Right lobe of liver (tissue), 4 donors: ENCODE measurements at regions not wholly inside any gene's neighbourhood (a gene's known extent, or its start where the extent isn't known, plus 50 kb on each side); places are given as distances from the start of the nearest gene placed in this dataset.

Experiments used
- POLR2A ChIP-seq: fragments of 450-650 bp; IDR thresholded peaks from one replicate; pipeline ENCODE4 v1.6.1; 2017; ENCODE audit warnings: antibody characterized with exemption, mild to moderate bottlenecking
- TF ChIP-seq, protein P1 (sequence below), 4 donors: fragments of 200-600 bp in 3 of 4; fragments of 450-650 bp in 1 of 4; IDR thresholded peaks; one replicate each; pipeline versions ENCODE4 v1.5.1 to v1.8.0; 2016 to 2022; ENCODE audit warnings: antibody characterized with exemption in 4 of 4, mild to moderate bottlenecking in 2 of 4
- donor health status: DM: no; HTN: no; CAD: no.
- donor health status: DM: no; HTN: no; CAD: no.
- donor health status: DM: no; HTN: yes; CAD: no.

DNA sequence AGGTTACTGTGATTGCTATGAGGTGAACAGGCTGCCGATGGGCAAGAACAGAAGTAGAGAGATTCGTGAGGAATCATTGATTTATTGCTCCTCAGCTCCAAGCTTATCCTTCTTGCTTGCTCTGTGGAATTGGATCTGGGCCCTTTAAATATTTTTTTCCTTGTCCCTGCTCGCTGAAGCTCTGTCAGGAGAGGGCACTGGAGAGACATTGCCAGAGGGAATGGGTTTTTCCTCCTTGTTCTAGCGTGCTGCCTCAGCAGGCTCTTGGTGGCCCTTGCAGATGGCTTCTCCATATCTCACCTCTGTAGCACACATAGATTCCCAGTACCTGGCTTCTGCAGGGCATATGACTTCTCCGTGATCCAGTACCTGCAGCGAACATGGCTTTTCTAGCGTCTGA, 67.4 kb downstream of the CNGA2 start:
- TF ChIP-seq, protein P1, sequence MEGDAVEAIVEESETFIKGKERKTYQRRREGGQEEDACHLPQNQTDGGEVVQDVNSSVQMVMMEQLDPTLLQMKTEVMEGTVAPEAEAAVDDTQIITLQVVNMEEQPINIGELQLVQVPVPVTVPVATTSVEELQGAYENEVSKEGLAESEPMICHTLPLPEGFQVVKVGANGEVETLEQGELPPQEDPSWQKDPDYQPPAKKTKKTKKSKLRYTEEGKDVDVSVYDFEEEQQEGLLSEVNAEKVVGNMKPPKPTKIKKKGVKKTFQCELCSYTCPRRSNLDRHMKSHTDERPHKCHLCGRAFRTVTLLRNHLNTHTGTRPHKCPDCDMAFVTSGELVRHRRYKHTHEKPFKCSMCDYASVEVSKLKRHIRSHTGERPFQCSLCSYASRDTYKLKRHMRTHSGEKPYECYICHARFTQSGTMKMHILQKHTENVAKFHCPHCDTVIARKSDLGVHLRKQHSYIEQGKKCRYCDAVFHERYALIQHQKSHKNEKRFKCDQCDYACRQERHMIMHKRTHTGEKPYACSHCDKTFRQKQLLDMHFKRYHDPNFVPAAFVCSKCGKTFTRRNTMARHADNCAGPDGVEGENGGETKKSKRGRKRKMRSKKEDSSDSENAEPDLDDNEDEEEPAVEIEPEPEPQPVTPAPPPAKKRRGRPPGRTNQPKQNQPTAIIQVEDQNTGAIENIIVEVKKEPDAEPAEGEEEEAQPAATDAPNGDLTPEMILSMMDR (IDR thresholded peaks at IDR 0.05): peak; percentile 12 to 29 (median 22)
- TF ChIP-seq POLR2A: no peak
